Spleen (tissue), 11 donors: ENCODE measurements at regions not wholly inside any gene's neighbourhood (a gene's known extent, or its start where the extent isn't known, plus 50 kb on each side); places are given as distances from the start of the nearest gene placed in this dataset.

Source experiments
- DNase-seq: peaks from one replicate; pipeline ENCODE4 v3.0.0-alpha.2; 2020
- H3K27ac ChIP-seq, 8 donors: fragments of 200-600 bp; sonication (generic) in 7 of 8; 1 replicate in 4 of 8; 2 replicates in 4 of 8; pipeline versions ENCODE4 v1.5.0 to v1.8.0; 2016 to 2021; ENCODE audit warnings: inconsistent platforms in 4 of 8, mild to moderate bottlenecking in 4 of 8, moderate library complexity in 1 of 8
- H3K27me3 ChIP-seq, 7 donors: fragments of 200-600 bp; sonication (generic) in 6 of 7; replicated peaks in 1 of 7; 1 replicate in 4 of 7; 2 replicates in 3 of 7; pipeline versions ENCODE4 v1.5.0 to v1.8.0; 2016 to 2021; ENCODE audit warnings: inconsistent platforms in 3 of 7, mild to moderate bottlenecking in 1 of 7
- H3K36me3 ChIP-seq, 6 donors: fragments of 200-600 bp; sonication (generic) in 5 of 6; 1 replicate in 4 of 6; 2 replicates in 2 of 6; pipeline versions ENCODE4 v1.5.0 to v1.8.0; 2016 to 2021; ENCODE audit warnings: inconsistent platforms in 2 of 6
- H3K4me1 ChIP-seq, 6 donors: fragments of 200-600 bp; sonication (generic) in 5 of 6; 1 replicate in 3 of 6; 2 replicates in 3 of 6; pipeline versions ENCODE4 v1.5.0 to v1.8.0; 2016 to 2021; ENCODE audit warnings: inconsistent platforms in 3 of 6
- H3K4me3 ChIP-seq, 8 donors: fragments of 200-600 bp; sonication (generic) in 7 of 8; 1 replicate in 4 of 8; 2 replicates in 4 of 8; pipeline versions ENCODE4 v1.5.0 to v1.8.0; 2016 to 2021; ENCODE audit warnings: inconsistent platforms in 4 of 8, mild to moderate bottlenecking in 4 of 8, moderate library complexity in 2 of 8
- H3K9me3 ChIP-seq, 8 donors: fragments of 200-600 bp; sonication (generic) in 7 of 8; 1 replicate in 4 of 8; 2 replicates in 4 of 8; pipeline versions ENCODE4 v1.5.0 to v1.8.0; 2016 to 2021; ENCODE audit warnings: inconsistent platforms in 4 of 8
- POLR2A ChIP-seq, 3 donors: fragments of 450-650 bp; IDR thresholded peaks; one replicate each; pipeline ENCODE4 v1.5.1; 2017; ENCODE audit warnings: antibody characterized with exemption in 3 of 3, mild to moderate bottlenecking in 1 of 3
- POLR2AphosphoS5 ChIP-seq, 3 donors: sonication (generic); formaldehyde crosslinking; IDR thresholded peaks; one replicate each; pipeline ENCODE4 v1.5.1; 2017; ENCODE audit warnings: antibody characterized with exemption in 3 of 3
- WGBS, 5 donors: extraction: QIAGEN DNeasy Blood & Tissue Kit in 3 of 5; methylation state at CpG; one replicate each; pipeline versions ENCODE4 v1.1.5 to v1.1.7; 2013 to 2018; 5-methylcytosine and 5-hydroxymethylcytosine counted together
- intact Hi-C: fragments of 100-400 bp; cut with DNase I; formaldehyde crosslinking; loops from one replicate; pipeline ENCODE4 v1.15.0; 2023; ENCODE audit warnings: low total_unique reads
- TF ChIP-seq, protein P1 (sequence below), 11 experiments: fragments of 200-600 bp in 7 of 11; fragments of 450-650 bp in 4 of 11; sonication (generic) in 4 of 11; IDR thresholded peaks in 8 of 11; conservative IDR thresholded peaks in 3 of 11; 1 replicate in 7 of 11; 2 replicates in 4 of 11; pipeline versions ENCODE4 v1.4.0 to v1.8.0; 2016 to 2021; ENCODE audit warnings: antibody characterized with exemption in 11 of 11, inconsistent platforms in 4 of 11, mild to moderate bottlenecking in 1 of 11
- donor health status: healthy with polysubstance abuse.
- donor health status: DM: no; HTN: no; CAD: no; lungs with moderate emphysema.
- donor health status: DM: no; HTN: no; CAD: no.
- donor health status: Bipolar disorder and iron deficiency.
- donor health status: healthy.
- donor health status: DM: no; HTN: no; CAD: no.
- donor health status: DM: yes; HTN: yes; CAD: no.

DNA sequence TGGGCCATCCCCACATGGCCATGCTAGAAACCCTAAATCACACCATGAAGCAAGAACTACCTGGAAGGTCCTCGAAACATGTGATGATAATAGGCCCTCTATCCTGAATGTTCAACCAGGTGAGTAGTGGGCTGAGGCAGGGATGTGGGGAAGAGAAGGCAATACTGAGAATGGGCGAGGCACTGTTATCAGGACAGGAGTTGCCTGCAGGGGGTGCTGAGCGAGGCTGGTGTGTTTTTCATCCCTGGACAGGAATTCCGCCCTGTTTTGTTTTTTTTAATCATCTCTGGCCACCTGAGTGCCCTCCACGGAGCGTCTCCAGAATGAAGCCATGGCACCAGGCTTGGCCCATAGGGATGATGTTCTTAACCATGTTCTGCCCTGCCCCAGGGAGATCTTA lies 103.0 kb upstream of the SOX11 start:
- 60 to 82% (median 78%) methylated on average over 6 of the region's 6 CpGs for WGBS, 5 donors
- H3K27ac ChIP-seq, result no peak overlapping the region
- peaks cover 0 to 6% (median 0%) of the 10 kb centered on the region in 7 donors for H3K27me3 ChIP-seq
- no peak overlapping the region for H3K4me3 ChIP-seq
- H3K9me3 ChIP-seq, result no peaks in the 10 kb centered on the region
- intact Hi-C loops, result no loop called here
- DNase-seq, result no peak
- H3K4me1 ChIP-seq, result no peaks in the 10 kb centered on the region
- TF ChIP-seq, protein P1, sequence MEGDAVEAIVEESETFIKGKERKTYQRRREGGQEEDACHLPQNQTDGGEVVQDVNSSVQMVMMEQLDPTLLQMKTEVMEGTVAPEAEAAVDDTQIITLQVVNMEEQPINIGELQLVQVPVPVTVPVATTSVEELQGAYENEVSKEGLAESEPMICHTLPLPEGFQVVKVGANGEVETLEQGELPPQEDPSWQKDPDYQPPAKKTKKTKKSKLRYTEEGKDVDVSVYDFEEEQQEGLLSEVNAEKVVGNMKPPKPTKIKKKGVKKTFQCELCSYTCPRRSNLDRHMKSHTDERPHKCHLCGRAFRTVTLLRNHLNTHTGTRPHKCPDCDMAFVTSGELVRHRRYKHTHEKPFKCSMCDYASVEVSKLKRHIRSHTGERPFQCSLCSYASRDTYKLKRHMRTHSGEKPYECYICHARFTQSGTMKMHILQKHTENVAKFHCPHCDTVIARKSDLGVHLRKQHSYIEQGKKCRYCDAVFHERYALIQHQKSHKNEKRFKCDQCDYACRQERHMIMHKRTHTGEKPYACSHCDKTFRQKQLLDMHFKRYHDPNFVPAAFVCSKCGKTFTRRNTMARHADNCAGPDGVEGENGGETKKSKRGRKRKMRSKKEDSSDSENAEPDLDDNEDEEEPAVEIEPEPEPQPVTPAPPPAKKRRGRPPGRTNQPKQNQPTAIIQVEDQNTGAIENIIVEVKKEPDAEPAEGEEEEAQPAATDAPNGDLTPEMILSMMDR (IDR thresholded peaks at IDR 0.05 in 8 of 11, conservative IDR thresholded peaks at IDR 0.05 in 3 of 11), result no peak
- TF ChIP-seq POLR2AphosphoS5 (IDR thresholded peaks at IDR 0.05) (no peak), POLR2A (IDR thresholded peaks at IDR 0.05) (no peak)
- no peaks in the 10 kb centered on the region for H3K36me3 ChIP-seq

DNA sequence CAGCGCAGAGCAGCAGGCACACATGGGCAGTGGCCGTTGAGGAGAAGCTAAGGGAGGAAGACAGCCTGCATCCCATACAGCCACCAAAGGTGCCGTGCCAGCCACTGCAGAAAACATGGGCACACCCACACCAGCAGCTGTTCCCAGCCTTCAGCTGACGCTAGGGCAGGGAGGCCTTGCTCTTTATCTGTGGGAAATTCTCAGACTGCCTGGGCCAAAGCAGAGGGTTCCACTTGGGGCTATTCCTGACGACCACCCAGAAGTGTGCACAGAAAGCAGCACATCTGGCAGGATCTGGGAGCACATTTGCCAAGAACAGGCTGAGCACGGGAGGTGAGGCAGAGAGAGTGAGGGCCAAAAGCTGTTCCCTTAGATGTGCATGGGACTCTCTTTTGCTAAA lies 101.3 kb upstream of the SOX11 start:
- peaks cover 0 to 6% (median 0%) of the 10 kb centered on the region in 7 donors for H3K27me3 ChIP-seq
- TF ChIP-seq POLR2AphosphoS5 (IDR thresholded peaks at IDR 0.05) (no peak), POLR2A (IDR thresholded peaks at IDR 0.05) (no peak)
- TF ChIP-seq, protein P1 (IDR thresholded peaks at IDR 0.05 in 8 of 11, conservative IDR thresholded peaks at IDR 0.05 in 3 of 11), result no peak
- 74 to 84% (median 79%) methylated on average over 6 of the region's 6 CpGs for WGBS, 5 donors
- intact Hi-C loops, result no loop called here
- no peaks in the 10 kb centered on the region for H3K36me3 ChIP-seq
- no peaks in the 10 kb centered on the region for H3K9me3 ChIP-seq
- DNase-seq, result no peak
- H3K4me3 ChIP-seq, result no peak overlapping the region
- H3K27ac ChIP-seq, result no peak overlapping the region
- H3K4me1 ChIP-seq, result no peaks in the 10 kb centered on the region

DNA sequence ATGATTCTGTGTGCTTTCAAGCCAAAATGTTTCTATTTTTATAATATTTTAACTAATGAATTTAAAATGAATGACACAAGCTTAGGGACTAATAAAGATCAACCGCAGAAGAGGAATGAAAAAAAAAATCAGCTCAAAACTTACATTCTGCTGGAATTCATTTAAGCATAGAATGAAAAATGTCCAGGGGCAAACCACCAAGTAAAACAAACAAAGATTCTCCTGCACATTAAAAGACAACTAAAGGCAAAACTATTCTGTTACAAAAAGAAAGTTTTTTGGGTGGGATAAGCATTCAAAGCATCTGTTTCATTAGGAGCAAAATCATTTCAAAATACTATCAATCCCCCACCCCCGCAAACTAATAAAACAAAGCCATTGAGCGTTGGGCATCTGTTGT lies 99.3 kb upstream of the SOX11 start:
- TF ChIP-seq POLR2A (IDR thresholded peaks at IDR 0.05) (no peak), POLR2AphosphoS5 (IDR thresholded peaks at IDR 0.05) (no peak)
- TF ChIP-seq, protein P1 (IDR thresholded peaks at IDR 0.05 in 8 of 11, conservative IDR thresholded peaks at IDR 0.05 in 3 of 11), result no peak
- WGBS, 5 donors, result 77 to 89% (median 87%) methylated on average over 3 of the region's 3 CpGs
- H3K4me1 ChIP-seq, result no peaks in the 10 kb centered on the region

DNA sequence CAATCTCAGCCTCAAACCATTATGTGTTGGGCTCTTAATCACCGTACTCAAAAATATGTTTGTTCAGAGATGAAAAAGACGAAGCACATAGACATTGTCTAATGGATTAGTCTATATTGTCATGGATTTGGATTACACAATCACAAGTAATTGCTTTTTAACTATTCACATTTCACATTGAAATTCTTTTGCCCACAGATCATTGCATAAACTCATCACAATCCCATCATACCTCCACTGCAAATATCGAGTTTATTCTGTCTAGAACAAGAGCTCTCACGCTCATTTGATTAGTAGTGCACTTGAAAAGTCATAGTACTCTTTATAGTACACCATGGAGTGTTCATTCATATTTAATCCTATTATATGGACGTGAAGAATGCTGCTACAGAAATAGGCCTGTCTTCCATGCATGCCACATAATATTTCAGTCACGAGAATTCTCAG lies 97.9 kb upstream of the SOX11 start:
- no peak overlapping the region for H3K27ac ChIP-seq
- 63 to 85% (median 74%) methylated on average over 6 of the region's 6 CpGs for WGBS, 5 donors
- no peak for TF ChIP-seq POLR2AphosphoS5 (IDR thresholded peaks at IDR 0.05)
- no peak for TF ChIP-seq POLR2A (IDR thresholded peaks at IDR 0.05)
- TF ChIP-seq, protein P1 (IDR thresholded peaks at IDR 0.05 in 8 of 11, conservative IDR thresholded peaks at IDR 0.05 in 3 of 11), result no peak
- H3K4me3 ChIP-seq, result no peak overlapping the region
- H3K9me3 ChIP-seq, result no peaks in the 10 kb centered on the region
- no peaks in the 10 kb centered on the region for H3K4me1 ChIP-seq
- DNase-seq, result no peak
- no peaks in the 10 kb centered on the region for H3K36me3 ChIP-seq
- intact Hi-C loops, result no loop called here
- peaks cover 0 to 6% (median 0%) of the 10 kb centered on the region in 7 donors for H3K27me3 ChIP-seq

More for the DNA sequence above, 99.3 kb upstream of the SOX11 start:
- intact Hi-C loops, result no loop called here
- Histone ChIP-seq H3K27ac (no peak overlapping the region), H3K36me3 (no peaks in the 10 kb centered on the region), H3K4me3 (no peak overlapping the region), H3K27me3 (peaks cover 0 to 6% (median 0%) of the 10 kb centered on the region in 7 donors), H3K9me3 (no peaks in the 10 kb centered on the region)
- no peak for DNase-seq
